Memory B cell (primary cell): ENCODE measurements at regions not wholly inside any gene's neighbourhood (a gene's known extent, or its start where the extent isn't known, plus 50 kb on each side); places are given as distances from the start of the nearest gene placed in this dataset.

Experiments
- ATAC-seq: fragments of 150-1000 bp; cut with Tn5 transposase; 2 replicates; pipeline ENCODE4 v1.10.0; 2021; ENCODE audit warnings: low read depth, mild to moderate bottlenecking, moderate library complexity
- DNase-seq, 2 donors: peaks; one replicate each; pipeline ENCODE4 v3.0.0; 2022; ENCODE audit warnings: low spot score in 2 of 2
- H3K27ac Mint-ChIP-seq: one replicate; pipeline ENCODE4 v1.8.0; 2022; ENCODE audit warnings: mild to moderate bottlenecking, moderate library complexity, mixed read lengths
- H3K27me3 Mint-ChIP-seq: one replicate; pipeline ENCODE4 v1.8.0; 2022; ENCODE audit warnings: mixed read lengths
- H3K36me3 Mint-ChIP-seq: one replicate; pipeline ENCODE4 v1.8.0; 2022; ENCODE audit warnings: mild to moderate bottlenecking, mixed read lengths
- H3K4me1 Mint-ChIP-seq: one replicate; pipeline ENCODE4 v1.8.0; 2022; ENCODE audit warnings: mixed read lengths
- H3K4me3 Mint-ChIP-seq: one replicate; pipeline ENCODE4 v1.8.0; 2022; ENCODE audit warnings: mild to moderate bottlenecking, moderate library complexity, mixed read lengths
- H3K9me3 Mint-ChIP-seq: one replicate; pipeline ENCODE4 v1.8.0; 2022; ENCODE audit warnings: mixed read lengths

DNA sequence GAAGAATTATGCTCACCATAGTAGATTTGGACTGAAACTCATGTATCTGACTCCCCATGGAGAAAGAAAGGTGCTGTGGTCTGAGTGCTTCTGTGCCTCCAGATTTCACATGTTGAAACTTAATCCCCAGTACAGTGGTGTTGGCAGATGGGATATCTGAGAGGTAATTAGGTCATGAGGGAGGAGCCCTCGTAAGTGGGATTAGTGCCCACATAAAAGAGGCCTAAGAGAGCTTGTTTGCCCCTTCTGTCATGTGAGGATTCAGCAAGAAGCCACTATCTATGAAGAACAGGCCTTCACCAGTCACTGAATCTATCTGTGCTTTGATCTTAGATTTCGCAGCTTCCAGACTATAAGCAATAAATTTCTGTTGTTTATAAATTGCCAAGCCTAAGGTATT, 150.1 kb downstream of the PLPP3 start:
- DNase-seq, result no peak
- no peaks in the 10 kb centered on the region for H3K9me3 Mint-ChIP-seq
- no peaks in the 10 kb centered on the region for H3K27me3 Mint-ChIP-seq
- H3K4me3 Mint-ChIP-seq, result no peak overlapping the region
- ATAC-seq, result no peak
- no peak overlapping the region for H3K27ac Mint-ChIP-seq
- H3K36me3 Mint-ChIP-seq, result peaks cover 2% of the 10 kb centered on the region
- peaks cover 52% of the 10 kb centered on the region for H3K4me1 Mint-ChIP-seq

DNA sequence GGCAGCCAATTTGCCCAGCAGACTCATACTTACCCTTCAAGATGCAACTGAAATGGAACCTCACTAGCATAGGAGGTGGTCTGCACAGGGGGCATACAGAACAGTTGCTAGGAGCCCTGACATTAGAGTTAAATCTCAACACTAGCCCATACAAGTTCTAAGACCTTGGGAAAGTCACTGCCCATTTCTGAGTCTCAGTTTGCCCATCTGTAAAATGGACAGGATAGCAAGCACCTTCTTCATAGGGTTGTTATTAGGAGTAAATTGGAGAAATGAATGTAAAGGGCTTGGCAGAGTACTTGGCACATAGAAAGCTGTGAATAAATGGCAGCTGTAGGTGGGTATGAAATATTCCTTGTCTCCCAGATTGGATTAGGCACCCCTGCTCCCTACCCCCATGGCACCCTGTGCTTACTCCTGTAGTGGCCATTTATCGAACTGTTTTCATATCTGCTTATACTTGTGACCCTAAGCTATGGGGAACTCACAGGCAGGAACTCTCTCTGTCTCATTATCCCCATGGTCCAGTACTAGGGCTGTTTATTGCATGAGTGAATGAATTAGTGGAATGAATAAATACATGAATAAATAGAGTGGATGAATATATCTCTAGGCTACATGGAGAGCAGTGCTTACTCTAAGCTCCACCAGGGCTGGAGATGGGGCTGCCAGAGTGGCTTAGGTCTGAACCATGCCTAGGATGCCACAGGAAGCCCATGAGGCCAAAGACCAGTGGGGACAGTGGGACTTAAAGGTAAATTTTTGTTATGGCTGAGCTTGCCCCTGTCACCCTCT, 152.6 kb downstream of the PLPP3 start:
- DNase-seq (no peak), ATAC-seq (no peak)
- no peaks in the 10 kb centered on the region for H3K9me3 Mint-ChIP-seq
- no peak overlapping the region for H3K4me3 Mint-ChIP-seq
- no peak overlapping the region for H3K27ac Mint-ChIP-seq
- no peaks in the 10 kb centered on the region for H3K27me3 Mint-ChIP-seq
- peaks cover 2% of the 10 kb centered on the region for H3K36me3 Mint-ChIP-seq
- peaks cover 34% of the 10 kb centered on the region for H3K4me1 Mint-ChIP-seq

DNA sequence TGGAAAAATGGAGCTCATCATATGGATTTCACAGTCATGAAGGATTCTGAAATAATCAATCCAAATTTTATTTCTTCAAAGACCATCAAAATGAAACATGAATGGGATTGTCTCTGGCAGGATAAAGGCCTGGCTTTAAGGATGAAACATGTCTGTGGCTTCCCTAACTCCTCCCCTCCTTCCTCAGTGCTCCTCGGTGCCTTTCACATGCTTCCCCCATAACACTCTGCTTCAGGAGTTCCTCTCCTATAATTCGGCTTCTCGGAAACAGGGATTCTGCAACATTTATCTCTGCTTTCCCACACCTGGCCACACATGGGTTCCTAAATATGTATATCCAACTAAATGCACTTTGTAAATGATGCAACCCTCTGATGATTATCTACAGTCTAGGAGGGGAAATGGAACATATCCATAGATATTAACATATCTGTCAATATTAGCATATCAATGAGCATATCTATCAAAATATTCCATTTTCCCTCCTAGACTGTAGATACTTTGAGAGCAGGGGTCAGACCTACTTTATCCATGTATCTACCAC, 153.8 kb downstream of the PLPP3 start:
- H3K36me3 Mint-ChIP-seq, result peaks cover 2% of the 10 kb centered on the region
- no peaks in the 10 kb centered on the region for H3K27me3 Mint-ChIP-seq
- peaks cover 25% of the 10 kb centered on the region for H3K4me1 Mint-ChIP-seq
- ATAC-seq (no peak), DNase-seq (no peak)
- no peaks in the 10 kb centered on the region for H3K9me3 Mint-ChIP-seq
- H3K4me3 Mint-ChIP-seq, result peak overlapping the region; percentile 56
- peak overlapping the region; percentile 71 for H3K27ac Mint-ChIP-seq

DNA sequence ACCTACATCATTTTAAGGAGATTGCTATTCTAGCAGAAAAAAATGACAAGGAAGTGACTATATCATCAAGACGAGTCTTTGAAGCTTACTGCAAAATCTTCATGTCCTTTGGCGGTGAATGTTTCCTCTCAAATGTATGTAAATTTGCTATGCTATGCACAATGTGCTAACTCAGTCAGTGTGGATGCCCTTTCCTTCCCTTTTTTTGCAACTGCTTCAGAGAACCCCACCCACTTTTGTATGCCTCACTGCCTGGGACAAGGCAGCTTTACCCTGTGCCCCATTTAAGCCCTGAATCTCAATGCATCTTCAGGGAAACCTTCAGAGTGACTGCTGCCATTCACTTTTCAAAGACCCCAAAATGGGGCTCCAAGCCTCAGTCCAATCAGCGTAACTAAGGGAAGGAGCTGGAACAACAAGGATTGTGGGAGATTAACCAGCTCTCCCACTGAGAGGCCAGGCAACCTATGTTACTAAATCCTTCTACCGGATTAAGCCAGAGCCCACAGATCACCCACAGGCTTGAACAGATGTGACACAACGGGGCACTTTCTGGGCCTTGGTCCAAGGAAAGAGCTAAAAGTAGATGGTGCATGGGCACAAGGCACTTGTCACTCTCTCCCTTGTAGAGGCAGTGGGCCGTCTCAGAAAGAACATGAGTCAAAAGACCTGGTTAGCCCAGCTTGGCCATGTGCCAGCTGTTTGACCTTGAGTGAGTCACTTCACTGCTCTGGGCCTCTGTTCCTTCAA, 154.4 kb downstream of the PLPP3 start:
- H3K27ac Mint-ChIP-seq, result peak overlapping the region; percentile 71
- peak; percentile 100 for ATAC-seq

DNA sequence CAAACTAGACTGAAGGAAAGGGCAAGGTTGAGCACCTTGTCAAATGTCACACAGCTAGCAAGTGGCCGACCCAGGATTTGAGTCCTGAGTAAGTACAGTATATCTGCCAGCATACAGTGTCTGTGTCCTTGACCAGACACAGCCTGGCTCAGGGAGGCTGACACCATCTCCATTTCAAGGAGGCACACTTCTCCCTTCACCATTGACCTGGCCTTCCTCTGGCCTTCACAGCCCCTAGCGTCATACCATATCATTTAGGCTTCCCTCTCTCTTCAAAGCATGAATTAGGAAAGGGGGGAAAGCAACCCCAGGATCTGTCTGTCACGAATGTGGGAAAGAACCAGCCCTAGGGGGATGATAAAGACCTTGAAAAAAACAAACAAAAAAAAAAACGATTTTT, 155.6 kb downstream of the PLPP3 start:
- DNase-seq, result no peak
- Mint-ChIP-seq H3K27me3 (peaks cover 2% of the 10 kb centered on the region), H3K4me3 (no peak overlapping the region), H3K27ac (no peak overlapping the region), H3K9me3 (no peaks in the 10 kb centered on the region), H3K36me3 (peaks cover 2% of the 10 kb centered on the region), H3K4me1 (peaks cover 26% of the 10 kb centered on the region)
- ATAC-seq, result no peak

More for the DNA sequence above, 154.4 kb downstream of the PLPP3 start:
- Mint-ChIP-seq H3K9me3 (no peaks in the 10 kb centered on the region), H3K36me3 (peaks cover 2% of the 10 kb centered on the region), H3K4me3 (peak overlapping the region; percentile 59), H3K4me1 (peaks cover 25% of the 10 kb centered on the region), H3K27me3 (no peaks in the 10 kb centered on the region)
- DNase-seq, result peak; percentile 26 to 62

DNA sequence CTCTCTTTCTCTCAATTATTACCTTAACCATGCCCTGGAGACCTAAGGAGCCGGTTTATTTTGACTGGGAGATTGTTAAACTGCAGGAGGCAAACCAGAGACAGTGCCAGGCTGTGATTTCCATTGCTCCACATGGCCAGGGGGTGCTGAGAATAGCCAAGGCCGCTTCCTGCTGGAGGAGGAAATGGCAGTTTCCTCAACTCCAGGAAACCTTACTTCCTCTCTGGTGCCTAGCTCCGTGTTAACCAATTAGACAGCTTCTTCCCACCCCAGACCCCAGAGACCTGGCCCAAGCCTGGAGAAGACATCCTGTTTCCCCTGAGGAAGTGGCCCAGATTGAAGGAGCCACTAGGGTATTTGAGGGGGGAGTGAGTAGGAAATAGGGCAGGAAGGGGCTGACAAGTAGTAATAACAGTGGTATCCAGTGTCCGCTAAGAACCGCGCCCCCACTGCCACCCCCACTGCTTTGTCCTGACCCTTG, 161.2 kb downstream of the PLPP3 start:
- no peaks in the 10 kb centered on the region for H3K9me3 Mint-ChIP-seq
- H3K4me3 Mint-ChIP-seq, result no peak overlapping the region
- H3K4me1 Mint-ChIP-seq, result peaks cover 22% of the 10 kb centered on the region
- H3K27ac Mint-ChIP-seq, result no peak overlapping the region
- ATAC-seq, result no peak
- H3K36me3 Mint-ChIP-seq, result no peaks in the 10 kb centered on the region
- peaks cover 5% of the 10 kb centered on the region for H3K27me3 Mint-ChIP-seq
- no peak for DNase-seq

DNA sequence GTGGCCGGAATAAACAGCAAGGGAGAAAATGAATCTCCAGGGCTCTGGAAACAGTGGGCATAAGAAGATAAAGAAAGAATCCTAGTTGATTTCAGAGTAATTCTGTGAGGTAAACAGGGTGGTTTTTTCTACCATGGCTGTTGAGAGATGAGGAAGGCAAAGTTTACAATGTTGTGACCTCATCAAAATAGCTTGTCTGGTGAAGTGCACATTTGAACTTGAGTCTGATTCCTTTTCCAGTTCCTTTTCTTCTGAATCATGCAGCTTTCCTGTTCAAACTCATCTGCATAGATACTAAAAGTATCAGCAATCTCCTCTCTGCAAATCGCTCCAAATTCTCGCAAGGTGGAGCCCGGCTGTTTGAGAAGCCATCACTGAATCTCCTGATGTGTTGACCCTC, 161.7 kb downstream of the PLPP3 start:
- no peaks in the 10 kb centered on the region for H3K9me3 Mint-ChIP-seq
- peaks cover 5% of the 10 kb centered on the region for H3K27me3 Mint-ChIP-seq
- peaks cover 22% of the 10 kb centered on the region for H3K4me1 Mint-ChIP-seq
- no peak overlapping the region for H3K4me3 Mint-ChIP-seq
- no peak overlapping the region for H3K27ac Mint-ChIP-seq
- no peak for DNase-seq
- H3K36me3 Mint-ChIP-seq, result no peaks in the 10 kb centered on the region
- no peak for ATAC-seq

DNA sequence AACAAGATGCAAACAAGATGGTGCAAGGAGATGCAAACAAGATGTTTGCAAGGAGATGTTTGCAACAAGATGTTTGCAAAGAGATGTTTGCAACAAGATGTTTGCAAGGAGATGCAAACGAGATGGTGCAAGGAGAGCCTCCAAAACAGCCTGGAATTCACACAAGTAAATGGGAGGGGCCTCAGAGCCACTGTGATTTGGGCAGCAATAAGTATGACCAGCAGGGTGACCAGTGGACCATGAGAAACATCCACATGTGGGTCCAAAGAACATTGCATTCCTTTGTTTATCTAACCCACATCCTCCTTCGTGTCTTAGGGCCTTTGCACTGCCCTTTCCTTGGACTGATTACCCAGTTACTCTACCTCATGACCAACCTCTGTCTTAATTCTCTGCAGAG, 162.9 kb downstream of the PLPP3 start:
- H3K9me3 Mint-ChIP-seq, result no peaks in the 10 kb centered on the region
- no peak overlapping the region for H3K27ac Mint-ChIP-seq
- DNase-seq (no peak), ATAC-seq (no peak)
- no peaks in the 10 kb centered on the region for H3K36me3 Mint-ChIP-seq
- H3K4me3 Mint-ChIP-seq, result no peak overlapping the region
- peaks cover 5% of the 10 kb centered on the region for H3K27me3 Mint-ChIP-seq
- peaks cover 22% of the 10 kb centered on the region for H3K4me1 Mint-ChIP-seq

DNA sequence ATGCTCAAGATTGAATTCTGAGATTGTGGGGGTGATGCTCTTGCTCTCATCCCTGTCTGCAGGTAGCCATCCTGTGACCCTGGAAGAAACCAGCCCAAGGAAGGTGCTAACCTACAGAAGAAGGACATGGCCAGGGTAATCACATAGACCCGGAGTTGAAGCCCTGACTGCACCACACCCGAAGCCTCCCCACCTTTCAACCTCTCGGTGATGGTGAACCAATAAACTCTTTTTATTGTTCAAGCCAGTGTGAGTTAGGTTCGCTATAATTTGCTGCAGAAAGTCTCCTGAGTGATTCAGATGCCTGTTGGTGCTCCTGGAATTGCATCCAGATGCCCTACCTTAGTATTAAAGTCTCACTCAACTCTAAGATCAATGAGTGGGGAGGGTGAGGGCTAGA, 163.6 kb downstream of the PLPP3 start:
- Mint-ChIP-seq H3K4me1 (peaks cover 22% of the 10 kb centered on the region), H3K9me3 (no peaks in the 10 kb centered on the region), H3K27ac (no peak overlapping the region), H3K27me3 (peaks cover 5% of the 10 kb centered on the region), H3K36me3 (no peaks in the 10 kb centered on the region), H3K4me3 (no peak overlapping the region)
- ATAC-seq (no peak), DNase-seq (no peak)

DNA sequence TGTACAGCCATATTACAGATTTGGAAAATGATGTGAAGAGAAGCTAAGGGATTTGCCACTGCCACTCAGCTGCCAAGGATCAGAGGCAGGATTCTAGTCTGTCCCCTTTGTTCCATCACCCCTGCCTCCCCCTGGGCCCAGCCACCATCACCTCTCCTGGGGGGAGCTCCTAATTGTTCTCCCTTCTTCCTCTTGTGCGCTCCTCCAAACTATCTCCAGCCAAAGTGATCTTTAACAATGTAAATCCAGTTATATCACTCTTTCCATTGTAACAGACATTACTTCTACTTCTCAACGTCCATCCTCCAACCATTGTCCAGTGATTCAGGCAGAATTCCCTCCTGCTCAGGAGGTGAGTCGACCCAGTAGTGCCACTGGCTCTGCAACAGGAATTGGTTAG, 164.1 kb downstream of the PLPP3 start:
- ATAC-seq (no peak), DNase-seq (no peak)
- H3K27me3 Mint-ChIP-seq, result peaks cover 5% of the 10 kb centered on the region
- no peak overlapping the region for H3K4me3 Mint-ChIP-seq
- no peaks in the 10 kb centered on the region for H3K9me3 Mint-ChIP-seq
- peaks cover 22% of the 10 kb centered on the region for H3K4me1 Mint-ChIP-seq
- H3K27ac Mint-ChIP-seq, result no peak overlapping the region
- H3K36me3 Mint-ChIP-seq, result no peaks in the 10 kb centered on the region

DNA sequence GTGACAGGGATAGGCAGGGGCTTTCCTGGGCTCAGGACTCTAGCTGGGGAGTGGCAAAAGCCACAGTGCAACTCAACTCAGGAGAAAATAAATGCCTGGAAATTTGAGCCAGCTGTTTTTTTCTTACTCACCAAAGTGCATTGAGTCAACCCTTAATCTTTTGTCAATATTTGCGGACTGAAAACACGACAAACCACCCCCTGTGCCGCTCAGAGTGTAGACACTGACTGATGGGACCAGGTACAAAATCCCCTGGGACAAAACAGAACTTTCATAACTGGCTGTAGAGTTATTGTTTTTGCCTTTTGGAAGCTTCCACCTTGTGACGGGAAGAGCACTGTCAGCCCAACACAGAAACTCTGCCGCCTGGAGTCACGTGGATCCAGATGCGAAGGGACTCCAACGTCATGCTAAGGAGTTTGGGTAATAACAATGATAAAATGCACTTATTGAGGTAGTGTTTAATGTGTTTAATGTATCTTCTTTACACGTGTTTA, 164.6 kb downstream of the PLPP3 start:
- no peaks in the 10 kb centered on the region for H3K9me3 Mint-ChIP-seq
- no peak overlapping the region for H3K27ac Mint-ChIP-seq
- peaks cover 5% of the 10 kb centered on the region for H3K27me3 Mint-ChIP-seq
- ATAC-seq, result no peak
- no peaks in the 10 kb centered on the region for H3K36me3 Mint-ChIP-seq
- no peak overlapping the region for H3K4me3 Mint-ChIP-seq
- H3K4me1 Mint-ChIP-seq, result peaks cover 22% of the 10 kb centered on the region
- DNase-seq, result no peak

DNA sequence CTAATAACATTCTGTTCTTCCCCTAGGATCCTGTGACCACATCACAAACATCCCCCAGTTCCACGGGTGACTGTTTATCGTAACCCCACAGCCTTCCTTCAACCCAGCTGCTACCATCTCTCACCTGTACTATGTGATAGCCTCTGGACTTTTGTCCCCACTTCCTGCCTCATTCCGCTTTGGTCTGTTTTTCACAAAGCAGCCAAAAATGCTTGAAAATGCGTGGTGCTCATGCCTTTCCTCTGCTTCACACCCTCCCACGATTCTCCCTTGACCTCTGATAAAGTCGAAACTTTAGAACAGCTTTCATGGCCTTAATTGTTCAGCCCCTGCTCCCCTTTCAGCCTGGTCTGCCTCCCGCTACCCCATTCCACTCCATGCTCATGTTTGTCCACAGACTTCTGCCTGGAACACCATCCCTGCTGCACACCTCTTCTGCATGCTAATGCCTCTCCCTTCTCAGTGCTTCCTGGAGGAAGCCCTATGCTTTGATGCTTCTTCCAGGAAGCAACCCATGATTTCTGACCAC, 165.6 kb downstream of the PLPP3 start:
- no peak for DNase-seq
- H3K9me3 Mint-ChIP-seq, result no peaks in the 10 kb centered on the region
- H3K4me3 Mint-ChIP-seq, result no peak overlapping the region
- no peak for ATAC-seq
- no peaks in the 10 kb centered on the region for H3K36me3 Mint-ChIP-seq
- H3K27ac Mint-ChIP-seq, result no peak overlapping the region
- peaks cover 3% of the 10 kb centered on the region for H3K27me3 Mint-ChIP-seq
- H3K4me1 Mint-ChIP-seq, result peaks cover 27% of the 10 kb centered on the region

DNA sequence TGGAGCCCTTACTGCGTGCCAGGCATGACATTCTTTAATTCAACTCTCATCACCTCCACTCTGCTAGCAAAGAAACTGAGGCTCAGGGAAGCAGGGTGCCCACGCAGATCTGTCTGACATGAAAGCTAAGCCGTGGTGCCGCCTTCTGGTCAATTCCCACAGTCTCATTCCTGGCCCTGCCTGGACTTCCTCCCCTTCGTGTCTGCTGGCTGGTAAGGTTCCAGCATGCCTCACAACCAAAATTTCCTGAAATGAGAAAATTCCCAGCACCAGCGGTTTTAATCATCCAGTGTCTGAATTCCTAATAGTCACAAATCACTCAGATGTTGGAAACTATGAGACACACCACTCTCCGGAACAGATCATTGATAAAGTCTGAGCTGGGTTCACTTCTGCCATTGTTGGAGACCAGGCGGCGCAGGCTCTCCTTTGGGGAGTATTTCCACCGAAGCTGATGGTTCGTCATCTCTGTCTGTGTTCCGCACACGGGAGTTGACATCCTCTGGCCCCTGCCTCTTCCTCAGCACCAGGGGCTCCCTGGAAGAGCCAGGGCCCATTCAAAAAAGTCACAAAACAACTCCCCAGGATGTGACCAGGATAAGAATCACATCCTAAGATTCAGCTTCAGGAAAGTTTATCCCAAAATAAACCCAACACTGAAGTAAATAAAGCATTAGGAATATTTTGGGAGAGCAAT, 167.7 kb downstream of the PLPP3 start:
- H3K27me3 Mint-ChIP-seq, result peaks cover 3% of the 10 kb centered on the region
- H3K27ac Mint-ChIP-seq, result peak overlapping the region; percentile 33
- no peaks in the 10 kb centered on the region for H3K9me3 Mint-ChIP-seq
- no peaks in the 10 kb centered on the region for H3K36me3 Mint-ChIP-seq
- peaks cover 18% of the 10 kb centered on the region for H3K4me1 Mint-ChIP-seq
- ATAC-seq (no peak), DNase-seq (no peak)
- no peak overlapping the region for H3K4me3 Mint-ChIP-seq
